Skin epidermis (tissue), 12 donors: ENCODE measurements at regions not wholly inside any gene's neighbourhood (a gene's known extent, or its start where the extent isn't known, plus 50 kb on each side); places are given as distances from the start of the nearest gene placed in this dataset.

Source experiments
- H3K27ac ChIP-seq, 21 experiments: fragments of 200-600 bp; sonication (generic) in 11 of 21; one replicate each; pipeline ENCODE4 v1.5.0; 2020; ENCODE audit warnings: mild to moderate bottlenecking in 3 of 21, inconsistent platforms in 2 of 21, moderate library complexity in 2 of 21
- H3K4me3 ChIP-seq, 7 experiments: fragments of 200-600 bp; sonication (generic) in 2 of 7; one replicate each; pipeline ENCODE4 v1.5.0; 2020; ENCODE audit warnings: inconsistent platforms in 2 of 7, mild to moderate bottlenecking in 2 of 7, moderate library complexity in 1 of 7

GRCh38 chr17:77708936-77709335, 249.6 kb upstream of the TNRC6C start:
- Histone ChIP-seq H3K4me3 (no peak overlapping the region), H3K27ac (no peak overlapping the region)

DNA sequence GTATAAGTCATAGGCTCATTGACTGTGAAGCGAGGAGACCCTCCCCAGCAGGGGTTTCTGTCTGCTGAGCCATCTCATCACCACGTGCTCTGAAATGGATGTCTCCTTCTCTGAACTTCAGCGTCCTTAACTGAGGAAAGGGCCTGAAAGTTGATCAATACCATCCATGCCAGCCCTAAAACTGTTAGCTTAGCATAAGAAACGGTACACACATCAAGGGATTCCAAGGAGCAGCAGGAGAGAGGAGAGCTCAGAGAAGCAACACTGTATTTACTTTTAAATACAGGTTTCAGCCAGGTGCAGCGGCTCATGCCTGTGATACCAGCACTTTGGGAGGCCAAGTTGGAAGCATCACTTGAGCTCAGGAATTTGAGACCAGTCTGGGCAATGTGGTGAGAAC, 248.9 kb upstream of the TNRC6C start:
- Histone ChIP-seq H3K27ac (no peak overlapping the region), H3K4me3 (no peak overlapping the region)

- Histone ChIP-seq H3K4me3 (no peak overlapping the region), H3K27ac (no peak overlapping the region)
These were observed 245.9 kb upstream of the TNRC6C start for GRCh38 chr17:77712578-77712977.

GRCh38 chr17:77716289-77716926, 242.1 kb upstream of the TNRC6C start:
- H3K27ac ChIP-seq = no peak overlapping the region
- H3K4me3 ChIP-seq = no peak overlapping the region

DNA sequence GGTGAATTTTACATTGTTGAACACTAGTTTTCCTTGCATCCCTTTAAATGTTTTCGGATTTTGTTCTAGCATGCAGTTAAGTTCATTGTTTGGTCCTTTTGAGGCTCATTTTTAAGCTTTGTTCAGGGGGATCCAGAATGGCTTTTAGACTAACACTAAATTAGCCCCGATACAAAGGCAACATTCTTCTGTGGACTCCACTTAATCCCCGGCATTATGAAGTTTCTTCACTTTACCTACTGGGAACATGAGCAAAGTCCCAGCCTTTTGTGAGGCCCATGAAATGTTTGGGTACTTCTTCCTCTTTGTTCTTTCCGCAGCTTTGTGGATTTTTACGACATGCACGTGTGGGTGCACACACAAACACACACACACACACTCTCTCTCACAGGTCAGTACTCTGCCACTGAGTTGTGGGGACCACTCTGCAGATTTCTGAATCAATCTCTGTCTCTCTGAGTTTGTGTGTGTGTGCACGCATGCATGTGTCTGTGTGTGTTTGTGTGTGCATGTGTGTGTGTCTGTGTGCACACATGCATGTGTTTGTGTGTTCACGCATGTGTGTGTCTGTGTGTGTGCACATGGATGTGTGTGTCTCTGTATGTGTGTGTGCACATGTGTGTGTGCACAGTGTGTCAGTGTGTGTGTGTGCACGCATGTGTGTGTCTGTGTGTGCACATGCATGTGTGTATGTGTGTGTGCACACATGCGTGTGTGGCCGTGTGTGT, 240.4 kb upstream of the TNRC6C start:
- no peak overlapping the region for H3K27ac ChIP-seq
- H3K4me3 ChIP-seq = no peak overlapping the region

DNA sequence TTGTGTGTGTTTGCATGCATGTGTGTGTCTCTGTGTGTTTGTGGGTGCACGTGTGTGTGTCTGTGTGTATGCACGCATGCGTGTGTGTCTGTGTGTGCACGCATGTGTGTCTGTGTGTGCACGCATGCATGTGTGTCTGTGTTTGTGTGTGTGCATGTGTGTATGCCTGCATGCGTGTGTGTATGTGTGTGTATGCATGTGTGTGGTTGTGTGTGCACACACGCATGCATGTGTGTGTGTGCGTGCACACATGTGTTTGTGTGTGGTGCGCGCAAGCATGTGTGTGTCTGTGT, 239.9 kb upstream of the TNRC6C start:
- Histone ChIP-seq H3K27ac (no peak overlapping the region), H3K4me3 (no peak overlapping the region)

GRCh38 chr17:77719806-77720205, 238.7 kb upstream of the TNRC6C start:
- no peak overlapping the region for H3K27ac ChIP-seq
- H3K4me3 ChIP-seq = no peak overlapping the region

DNA sequence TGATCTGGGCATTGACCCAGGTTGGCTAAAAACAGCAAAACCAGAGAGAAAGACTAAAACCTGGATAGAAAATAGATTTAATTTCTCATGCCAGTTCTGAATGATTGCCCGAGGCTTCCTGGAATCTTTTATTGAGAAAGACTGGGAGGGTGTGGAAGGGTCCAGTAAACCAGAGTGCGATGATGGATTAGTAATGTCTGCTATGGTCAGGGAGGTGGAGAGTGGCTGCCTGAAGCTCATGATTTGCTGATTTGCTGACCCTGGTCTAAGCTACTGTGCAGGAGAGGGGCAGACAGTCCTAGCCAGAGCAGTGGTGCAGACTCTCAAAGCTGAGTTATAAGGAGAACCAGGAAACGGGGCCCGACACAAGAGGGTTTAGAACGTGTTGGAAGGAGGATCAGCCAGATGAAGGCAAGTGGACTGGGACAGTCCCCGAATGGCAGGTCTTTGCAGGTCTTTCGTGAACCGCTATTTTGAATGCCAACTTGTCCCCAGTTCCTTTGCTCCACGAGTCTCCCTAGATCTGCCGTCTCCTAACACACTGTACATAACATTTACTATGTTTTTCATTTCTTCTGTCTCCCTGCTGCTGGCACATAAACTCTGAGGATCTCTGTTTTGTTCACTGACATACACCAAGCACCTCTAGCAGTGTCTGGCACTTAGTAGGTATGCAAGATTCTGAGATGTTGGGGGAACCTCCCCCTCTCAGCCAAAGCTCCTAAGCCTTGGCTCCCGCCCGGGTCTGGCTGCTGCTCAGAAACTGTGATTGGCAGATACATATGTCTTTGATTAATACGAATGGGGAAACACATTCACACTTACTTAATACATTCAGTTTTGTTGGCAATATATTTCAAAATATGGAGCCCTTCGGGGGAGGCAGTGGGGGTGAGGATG, 237.3 kb upstream of the TNRC6C start:
- Histone ChIP-seq H3K27ac (no peak overlapping the region), H3K4me3 (no peak overlapping the region)

DNA sequence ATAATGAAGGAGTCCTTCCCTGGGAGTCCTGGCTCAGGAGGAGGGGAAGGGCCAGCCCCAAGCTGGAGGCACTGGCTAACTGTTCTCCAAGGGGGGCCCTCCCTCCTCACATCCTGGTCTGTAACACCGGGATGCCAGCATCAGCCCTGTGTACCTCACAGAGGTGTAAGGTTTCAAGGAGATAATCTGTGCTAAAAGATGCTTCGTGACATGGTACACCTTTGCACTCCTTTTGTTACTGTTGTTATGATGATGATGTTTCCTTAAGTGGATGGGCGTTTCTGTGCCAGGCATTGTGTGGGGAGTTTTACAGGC, 236.7 kb upstream of the TNRC6C start:
- no peak overlapping the region for H3K4me3 ChIP-seq
- no peak overlapping the region for H3K27ac ChIP-seq

GRCh38 chr17:77722366-77722765, 236.1 kb upstream of the TNRC6C start:
- Histone ChIP-seq H3K27ac (no peak overlapping the region), H3K4me3 (no peak overlapping the region)

- no peak overlapping the region for H3K4me3 ChIP-seq
These were observed 235.2 kb upstream of the TNRC6C start for GRCh38 chr17:77723071-77723908.

DNA sequence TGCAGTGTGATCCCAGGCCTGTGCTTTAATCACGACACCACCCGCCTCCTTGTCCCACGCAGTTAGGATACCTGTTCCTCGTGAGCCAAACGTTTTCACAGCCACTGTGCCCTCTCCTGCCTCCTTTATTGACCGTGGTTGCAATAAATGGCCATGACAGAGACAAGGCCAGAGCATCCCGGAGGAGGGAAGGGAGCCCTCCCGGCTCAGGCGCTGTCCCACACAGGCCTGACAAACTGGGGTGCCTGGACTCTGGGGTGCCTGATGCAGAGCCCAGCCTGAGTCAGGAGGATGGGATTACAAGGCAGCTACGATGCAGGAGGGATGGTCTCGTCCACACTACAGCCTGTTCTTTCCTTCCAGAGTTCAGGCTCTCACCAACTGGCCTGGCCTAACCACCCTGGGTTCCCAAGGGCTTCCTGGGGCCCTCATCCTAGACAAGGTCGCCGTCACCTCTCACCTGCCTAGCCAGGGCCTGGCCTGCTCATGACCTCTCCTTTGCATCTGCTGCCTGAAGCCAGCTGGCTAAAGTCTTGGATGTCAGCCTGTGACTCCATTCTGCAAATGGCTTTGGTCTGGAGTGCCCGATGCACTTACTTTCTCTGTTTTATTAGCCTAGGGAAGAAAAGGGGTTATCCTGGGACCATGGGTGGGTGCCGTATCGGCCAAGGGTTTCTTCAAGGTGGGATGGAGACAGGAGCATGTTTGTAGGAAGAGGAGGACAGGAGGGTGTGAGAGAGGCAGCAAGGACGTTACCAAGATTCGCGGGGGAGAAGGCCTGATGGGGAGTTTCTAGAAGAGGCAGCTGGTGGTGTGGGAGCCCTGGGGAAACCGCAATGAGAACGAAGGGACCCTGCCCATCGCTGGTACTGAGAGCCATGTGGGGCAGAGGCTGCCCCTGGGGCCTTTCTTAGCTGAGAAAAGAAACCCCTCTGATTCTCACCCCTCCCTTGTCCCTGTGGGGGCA, 234.3 kb upstream of the TNRC6C start:
- H3K27ac ChIP-seq = no peak overlapping the region
- H3K4me3 ChIP-seq = no peak overlapping the region

More at GRCh38 chr17:77723071-77723908, 235.2 kb upstream of the TNRC6C start:
- H3K27ac ChIP-seq = no peak overlapping the region

- Histone ChIP-seq H3K4me3 (no peak overlapping the region), H3K27ac (no peak overlapping the region)
These were observed 233.5 kb upstream of the TNRC6C start for GRCh38 chr17:77724876-77725615.

DNA sequence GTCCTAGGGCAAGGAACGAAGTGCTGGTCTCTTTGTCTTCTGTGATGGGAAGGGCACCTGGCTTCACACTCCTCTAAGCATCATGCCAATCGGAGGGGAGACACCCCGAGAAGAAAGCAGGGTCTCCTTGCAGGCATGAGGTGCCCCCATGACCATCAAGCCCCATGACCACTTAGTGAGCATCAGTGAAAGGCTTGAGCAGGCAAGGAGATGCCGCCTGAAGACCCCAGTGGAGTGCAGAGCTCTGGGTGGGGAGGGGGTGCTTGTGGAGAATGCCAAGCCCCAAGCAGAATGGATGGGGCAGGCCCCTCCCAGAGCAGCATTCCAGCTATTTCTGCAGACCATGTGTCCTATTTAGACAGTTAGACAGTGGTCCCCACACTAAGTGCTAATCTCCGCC, 232.7 kb upstream of the TNRC6C start:
- H3K27ac ChIP-seq = no peak overlapping the region
- no peak overlapping the region for H3K4me3 ChIP-seq

DNA sequence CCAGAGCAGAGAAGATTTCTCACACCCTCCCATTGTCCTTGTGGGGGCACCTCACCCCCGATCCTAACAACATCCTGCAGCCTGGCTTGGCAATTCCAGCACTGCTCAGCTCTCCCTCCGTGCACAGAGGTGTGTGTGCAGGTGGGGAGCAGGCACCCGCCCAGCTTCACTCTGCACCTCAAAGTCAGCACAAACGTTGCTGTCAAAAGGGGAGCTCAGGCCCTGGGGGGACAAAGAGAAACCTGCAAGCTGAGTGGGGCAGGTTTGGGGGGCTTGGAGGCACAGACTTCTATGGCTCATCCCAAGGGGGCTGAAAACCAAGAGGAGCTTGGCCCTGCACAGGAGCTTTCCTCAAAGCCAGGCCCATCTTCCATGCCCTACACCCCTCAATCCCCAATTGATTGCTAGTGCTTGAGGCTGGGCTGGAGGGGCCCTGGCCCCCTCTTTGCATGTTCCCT, 231.9 kb upstream of the TNRC6C start:
- Histone ChIP-seq H3K27ac (peak overlapping the region in 1 of 21 experiments; percentile 30), H3K4me3 (no peak overlapping the region)

GRCh38 chr17:77727037-77727615, 231.4 kb upstream of the TNRC6C start:
- Histone ChIP-seq H3K27ac (peak overlapping the region in 7 of 21 experiments; percentile 1 to 62 (median 43)), H3K4me3 (no peak overlapping the region)

- H3K4me3 ChIP-seq = no peak overlapping the region
- peak overlapping the region in 11 of 21 experiments; percentile 21 to 74 (median 44) for H3K27ac ChIP-seq
These were observed 230.1 kb upstream of the TNRC6C start for GRCh38 chr17:77728474-77728795.

GRCh38 chr17:77728871-77729270, 229.6 kb upstream of the TNRC6C start:
- Histone ChIP-seq H3K27ac (no peak overlapping the region), H3K4me3 (no peak overlapping the region)
